OCI-LY3 (cell line): ENCODE measurements at regions not wholly inside any gene's neighbourhood (a gene's known extent, or its start where the extent isn't known, plus 50 kb on each side); places are given as distances from the start of the nearest gene placed in this dataset.

Source experiments
- EZH2phosphoT487 ChIP-seq: fragments of 200-600 bp; shearing (Covaris generic); IDR thresholded peaks from 2 replicates; pipeline ENCODE4 v1.6.1; 2018; ENCODE audit warnings: antibody characterized with exemption, mixed run types, low read depth
- TF ChIP-seq, protein P1 (sequence below): fragments of 200-600, 300-600 bp; sonication (generic); IDR thresholded peaks from 2 replicates; pipeline ENCODE4 v1.5.1; 2014; ENCODE audit warnings: antibody characterized with exemption, low read length, low read depth

DNA sequence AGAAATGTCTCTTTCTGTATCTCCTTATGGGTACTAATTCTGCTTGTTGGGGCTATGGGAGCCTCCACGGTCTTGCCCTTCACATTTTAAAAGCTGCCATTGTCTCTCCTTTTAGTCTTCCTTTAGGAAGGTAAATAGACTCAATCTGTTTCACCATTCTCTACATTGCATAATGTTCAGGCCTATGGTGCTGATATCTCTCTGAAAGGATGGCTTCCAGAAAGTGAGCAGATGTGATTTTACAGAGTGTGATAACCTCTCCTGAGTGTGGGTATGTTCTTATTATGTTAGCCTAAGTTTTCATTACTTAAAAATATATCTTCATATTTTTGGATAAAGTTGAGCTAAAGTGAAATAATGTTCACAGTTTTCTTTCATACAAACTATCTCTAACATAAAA, 254.0 kb upstream of the PITX2 start:
- TF ChIP-seq, protein P1, sequence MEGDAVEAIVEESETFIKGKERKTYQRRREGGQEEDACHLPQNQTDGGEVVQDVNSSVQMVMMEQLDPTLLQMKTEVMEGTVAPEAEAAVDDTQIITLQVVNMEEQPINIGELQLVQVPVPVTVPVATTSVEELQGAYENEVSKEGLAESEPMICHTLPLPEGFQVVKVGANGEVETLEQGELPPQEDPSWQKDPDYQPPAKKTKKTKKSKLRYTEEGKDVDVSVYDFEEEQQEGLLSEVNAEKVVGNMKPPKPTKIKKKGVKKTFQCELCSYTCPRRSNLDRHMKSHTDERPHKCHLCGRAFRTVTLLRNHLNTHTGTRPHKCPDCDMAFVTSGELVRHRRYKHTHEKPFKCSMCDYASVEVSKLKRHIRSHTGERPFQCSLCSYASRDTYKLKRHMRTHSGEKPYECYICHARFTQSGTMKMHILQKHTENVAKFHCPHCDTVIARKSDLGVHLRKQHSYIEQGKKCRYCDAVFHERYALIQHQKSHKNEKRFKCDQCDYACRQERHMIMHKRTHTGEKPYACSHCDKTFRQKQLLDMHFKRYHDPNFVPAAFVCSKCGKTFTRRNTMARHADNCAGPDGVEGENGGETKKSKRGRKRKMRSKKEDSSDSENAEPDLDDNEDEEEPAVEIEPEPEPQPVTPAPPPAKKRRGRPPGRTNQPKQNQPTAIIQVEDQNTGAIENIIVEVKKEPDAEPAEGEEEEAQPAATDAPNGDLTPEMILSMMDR, result no peak
- no peak for TF ChIP-seq EZH2phosphoT487
